WTC11 (cell line): ENCODE measurements at regions not wholly inside any gene's neighbourhood (a gene's known extent, or its start where the extent isn't known, plus 50 kb on each side); places are given as distances from the start of the nearest gene placed in this dataset.

Source experiments
- AFF4 ChIP-seq: sonication (generic); formaldehyde crosslinking; IDR thresholded peaks from 2 replicates; pipeline ENCODE4 v1.8.1; 2023; ENCODE audit warnings: mild to moderate bottlenecking, missing genetic modification reagents, borderline replicate concordance
- CTCF ChIP-seq: fragments of 200-600 bp; IDR thresholded peaks from 2 replicates; pipeline ENCODE4 v1.8.0; 2022; ENCODE audit warnings: antibody characterized with exemption
- NR1H2 ChIP-seq: sonication (generic); formaldehyde crosslinking; IDR thresholded peaks from 2 replicates; pipeline ENCODE4 v1.9.0; 2021; ENCODE audit warnings: mild to moderate bottlenecking, moderate library complexity, missing genetic modification reagents
- NR3C1 ChIP-seq: sonication (generic); formaldehyde crosslinking; conservative IDR thresholded peaks from 2 replicates; pipeline ENCODE4 v1.8.1; 2023; ENCODE audit warnings: low read depth, mild to moderate bottlenecking, missing genetic modification reagents
- PRDM15 ChIP-seq: sonication (generic); formaldehyde crosslinking; IDR thresholded peaks from 2 replicates; pipeline ENCODE4 v1.8.0; 2022; ENCODE audit warnings: missing genetic modification reagents
- TEAD1 ChIP-seq: sonication (generic); formaldehyde crosslinking; IDR thresholded peaks from 2 replicates; pipeline ENCODE4 v1.8.0; 2022; ENCODE audit warnings: mild to moderate bottlenecking, missing genetic modification reagents
- USF2 ChIP-seq: sonication (generic); formaldehyde crosslinking; IDR thresholded peaks from 2 replicates; pipeline ENCODE4 v1.8.1; 2023; ENCODE audit warnings: mild to moderate bottlenecking, missing genetic modification reagents, moderate library complexity
- ZNF281 ChIP-seq: sonication (generic); formaldehyde crosslinking; IDR thresholded peaks from 2 replicates; pipeline ENCODE4 v1.8.0; 2023; ENCODE audit warnings: mild to moderate bottlenecking, missing genetic modification reagents
- TF ChIP-seq, protein P1 (sequence below): sonication (generic); formaldehyde crosslinking; IDR thresholded peaks from 2 replicates; pipeline ENCODE4 v1.8.0; 2022; ENCODE audit warnings: mild to moderate bottlenecking, missing genetic modification reagents
- TF ChIP-seq, protein P2 (sequence below): sonication (generic); formaldehyde crosslinking; conservative IDR thresholded peaks from 2 replicates; pipeline ENCODE4 v1.8.1; 2022; ENCODE audit warnings: mild to moderate bottlenecking, missing genetic modification reagents

DNA sequence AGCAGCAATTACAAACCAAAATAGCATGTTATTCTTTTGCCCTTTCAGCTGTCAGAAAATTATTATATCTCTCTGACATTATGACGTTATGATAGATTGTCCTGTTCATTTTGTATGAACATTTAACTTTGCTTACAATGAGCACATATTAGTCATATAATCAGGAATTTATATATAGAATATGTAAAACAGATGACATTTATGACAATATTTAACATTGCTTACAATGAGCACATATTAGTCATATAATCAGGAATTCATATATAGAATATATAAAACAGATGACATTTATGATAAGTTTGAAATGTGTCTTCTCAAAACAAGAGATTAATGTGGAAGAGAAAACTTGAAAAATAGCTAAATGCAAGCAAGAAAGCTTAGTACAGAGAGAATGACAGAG lies 1180.2 kb downstream of the CDH12 start:
- TF ChIP-seq PRDM15 (no peak), CTCF (no peak), NR3C1 (CRISPR knock-in tag) (no peak), TEAD1 (CRISPR knock-in tag) (no peak), NR1H2 (CRISPR knock-in tag) (no peak), ZNF281 (CRISPR knock-in tag) (no peak), AFF4 (CRISPR knock-in tag) (no peak), USF2 (no peak)
- TF ChIP-seq, protein P1, sequence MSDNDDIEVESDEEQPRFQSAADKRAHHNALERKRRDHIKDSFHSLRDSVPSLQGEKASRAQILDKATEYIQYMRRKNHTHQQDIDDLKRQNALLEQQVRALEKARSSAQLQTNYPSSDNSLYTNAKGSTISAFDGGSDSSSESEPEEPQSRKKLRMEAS (CRISPR knock-in tag) = no peak
- TF ChIP-seq, protein P2, sequence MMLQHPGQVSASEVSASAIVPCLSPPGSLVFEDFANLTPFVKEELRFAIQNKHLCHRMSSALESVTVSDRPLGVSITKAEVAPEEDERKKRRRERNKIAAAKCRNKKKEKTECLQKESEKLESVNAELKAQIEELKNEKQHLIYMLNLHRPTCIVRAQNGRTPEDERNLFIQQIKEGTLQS (CRISPR knock-in tag) = no peak
